ENCODE measurements at regions not wholly inside any gene's neighbourhood (a gene's known extent, or its start where the extent isn't known, plus 50 kb on each side); places are given as distances from the start of the nearest gene placed in this dataset.
A peak's percentile ranks its signal among the peaks of the same experiment; 100 is the strongest.

GRCh38 chr3:166029507-166029906 is 192.3 kb upstream of the BCHE start:
- no peak overlapping the region for H3K4me3 ChIP-seq (ENCODE audit: low read length in 3 of 3)
- DNase-seq, result no peak
- no peak for FAIRE-seq
- intact Hi-C loops (cut with DNase I), result no loop called here
- H3K9me3 ChIP-seq (ENCODE audit: control insufficient read depth in 2 of 3, insufficient read depth in 1 of 3, low read length in 3 of 3), result no peaks in the 10 kb centered on the region
- H3K27ac ChIP-seq (ENCODE audit: low read depth in 2 of 2, low read length in 2 of 2), result no peak overlapping the region
- no peak for TF ChIP-seq CTCF (IDR thresholded peaks at IDR 0.05; ENCODE audit: borderline replicate concordance, extremely low read depth, insufficient read depth)
- H3K27me3 ChIP-seq (ENCODE audit: control insufficient read depth, insufficient read depth, low read length), result no peaks in the 10 kb centered on the region
- H3K4me1 ChIP-seq (ENCODE audit: control insufficient read depth in 2 of 3, insufficient read depth in 2 of 3, low read depth in 1 of 3, low read length in 3 of 3), result no peaks in the 10 kb centered on the region
- H3K9ac ChIP-seq (ENCODE audit: low read length in 3 of 3), result no peak overlapping the region
- no peaks in the 10 kb centered on the region for H3K36me3 ChIP-seq (ENCODE audit: control insufficient read depth in 2 of 3, insufficient read depth in 3 of 3, low read length in 3 of 3)

- peak; percentile 27 for TF ChIP-seq CTCF (IDR thresholded peaks at IDR 0.05; ENCODE audit: borderline replicate concordance, extremely low read depth, insufficient read depth)
- Histone ChIP-seq H3K4me3 (ENCODE audit: low read length in 3 of 3) (no peak overlapping the region), H3K9ac (ENCODE audit: low read length in 3 of 3) (no peak overlapping the region), H3K9me3 (ENCODE audit: control insufficient read depth in 2 of 3, insufficient read depth in 1 of 3, low read length in 3 of 3) (no peaks in the 10 kb centered on the region), H3K36me3 (ENCODE audit: control insufficient read depth in 2 of 3, insufficient read depth in 3 of 3, low read length in 3 of 3) (no peaks in the 10 kb centered on the region), H3K27ac (ENCODE audit: low read depth in 2 of 2, low read length in 2 of 2) (no peak overlapping the region), H3K4me1 (ENCODE audit: control insufficient read depth in 2 of 3, insufficient read depth in 2 of 3, low read depth in 1 of 3, low read length in 3 of 3) (no peaks in the 10 kb centered on the region), H3K27me3 (ENCODE audit: control insufficient read depth, insufficient read depth, low read length) (no peaks in the 10 kb centered on the region)
- DNase-seq, result peak in 3 of 5 donors; percentile 12 to 64 (median 33)
- intact Hi-C loops (cut with DNase I), result no loop called here
- FAIRE-seq, result peak; percentile 93
Observed at GRCh38 chr3:166013073-166013679, 176.0 kb upstream of the BCHE start.

GRCh38 chr3:166011771-166012170 is 174.5 kb upstream of the BCHE start:
- Histone ChIP-seq H3K36me3 (ENCODE audit: control insufficient read depth in 2 of 3, insufficient read depth in 3 of 3, low read length in 3 of 3) (no peaks in the 10 kb centered on the region), H3K4me1 (ENCODE audit: control insufficient read depth in 2 of 3, insufficient read depth in 2 of 3, low read depth in 1 of 3, low read length in 3 of 3) (no peaks in the 10 kb centered on the region), H3K27ac (ENCODE audit: low read depth in 2 of 2, low read length in 2 of 2) (no peak overlapping the region), H3K9me3 (ENCODE audit: control insufficient read depth in 2 of 3, insufficient read depth in 1 of 3, low read length in 3 of 3) (no peaks in the 10 kb centered on the region), H3K4me3 (ENCODE audit: low read length in 3 of 3) (no peak overlapping the region), H3K27me3 (ENCODE audit: control insufficient read depth, insufficient read depth, low read length) (no peaks in the 10 kb centered on the region), H3K9ac (ENCODE audit: low read length in 3 of 3) (no peak overlapping the region)
- FAIRE-seq (no peak), DNase-seq (no peak)
- no peak for TF ChIP-seq CTCF (IDR thresholded peaks at IDR 0.05; ENCODE audit: borderline replicate concordance, extremely low read depth, insufficient read depth)
- intact Hi-C loops (cut with DNase I), result no loop called here

GRCh38 chr3:166005126-166005525 is 167.9 kb upstream of the BCHE start:
- no peaks in the 10 kb centered on the region for H3K27me3 ChIP-seq (ENCODE audit: control insufficient read depth, insufficient read depth, low read length)
- H3K4me1 ChIP-seq (ENCODE audit: control insufficient read depth in 2 of 3, insufficient read depth in 2 of 3, low read depth in 1 of 3, low read length in 3 of 3), result no peaks in the 10 kb centered on the region
- no peak for TF ChIP-seq CTCF (IDR thresholded peaks at IDR 0.05; ENCODE audit: borderline replicate concordance, extremely low read depth, insufficient read depth)
- DNase-seq (no peak), FAIRE-seq (no peak)
- H3K9ac ChIP-seq (ENCODE audit: low read length in 3 of 3), result no peak overlapping the region
- H3K4me3 ChIP-seq (ENCODE audit: low read length in 3 of 3), result no peak overlapping the region
- no peaks in the 10 kb centered on the region for H3K9me3 ChIP-seq (ENCODE audit: control insufficient read depth in 2 of 3, insufficient read depth in 1 of 3, low read length in 3 of 3)
- H3K27ac ChIP-seq (ENCODE audit: low read depth in 2 of 2, low read length in 2 of 2), result no peak overlapping the region
- no peaks in the 10 kb centered on the region for H3K36me3 ChIP-seq (ENCODE audit: control insufficient read depth in 2 of 3, insufficient read depth in 3 of 3, low read length in 3 of 3)
- intact Hi-C loops (cut with DNase I), result no loop called here
